ENCODE measurements at regions not wholly inside any gene's neighbourhood (a gene's known extent, or its start where the extent isn't known, plus 50 kb on each side); places are given as distances from the start of the nearest gene placed in this dataset.

GRCh38 chr10:27359792-27360355 is 119.3 kb upstream of the ACBD5 start (continued):
- TF ChIP-seq ZBTB40 (IDR thresholded peaks at IDR 0.05; ENCODE audit: borderline replicate concordance) = no peak
- TF ChIP-seq RAD51 (IDR thresholded peaks at IDR 0.05) = no peak
- TF ChIP-seq RELB (IDR thresholded peaks at IDR 0.05; ENCODE audit: low read depth) = no peak
- no peak for TF ChIP-seq CREM (IDR thresholded peaks at IDR 0.05; ENCODE audit: low read depth)
- no peak for TF ChIP-seq IRF5 (IDR thresholded peaks at IDR 0.05; ENCODE audit: borderline replicate concordance)
